Fibroblast of villous mesenchyme (primary cell): ENCODE measurements at regions not wholly inside any gene's neighbourhood (a gene's known extent, or its start where the extent isn't known, plus 50 kb on each side); places are given as distances from the start of the nearest gene placed in this dataset.

Source experiments
- DNase-seq: peaks from one replicate; pipeline ENCODE4 v3.0.0-alpha.2; 2010; ENCODE audit warnings: low read depth
- H3K4me3 ChIP-seq: 2 replicates; pipeline ENCODE4 v1.5.1; 2011; ENCODE audit warnings: low read depth, mild to moderate bottlenecking, low read length
- TF ChIP-seq, protein P1 (sequence below): IDR thresholded peaks from 2 replicates; pipeline ENCODE4 v1.5.1; 2012; ENCODE audit warnings: low read depth, mild to moderate bottlenecking, low read length; ENCODE audit not compliant: insufficient read depth

- no peak overlapping the region for H3K4me3 ChIP-seq
- DNase-seq: peak; percentile 31
- TF ChIP-seq, protein P1, sequence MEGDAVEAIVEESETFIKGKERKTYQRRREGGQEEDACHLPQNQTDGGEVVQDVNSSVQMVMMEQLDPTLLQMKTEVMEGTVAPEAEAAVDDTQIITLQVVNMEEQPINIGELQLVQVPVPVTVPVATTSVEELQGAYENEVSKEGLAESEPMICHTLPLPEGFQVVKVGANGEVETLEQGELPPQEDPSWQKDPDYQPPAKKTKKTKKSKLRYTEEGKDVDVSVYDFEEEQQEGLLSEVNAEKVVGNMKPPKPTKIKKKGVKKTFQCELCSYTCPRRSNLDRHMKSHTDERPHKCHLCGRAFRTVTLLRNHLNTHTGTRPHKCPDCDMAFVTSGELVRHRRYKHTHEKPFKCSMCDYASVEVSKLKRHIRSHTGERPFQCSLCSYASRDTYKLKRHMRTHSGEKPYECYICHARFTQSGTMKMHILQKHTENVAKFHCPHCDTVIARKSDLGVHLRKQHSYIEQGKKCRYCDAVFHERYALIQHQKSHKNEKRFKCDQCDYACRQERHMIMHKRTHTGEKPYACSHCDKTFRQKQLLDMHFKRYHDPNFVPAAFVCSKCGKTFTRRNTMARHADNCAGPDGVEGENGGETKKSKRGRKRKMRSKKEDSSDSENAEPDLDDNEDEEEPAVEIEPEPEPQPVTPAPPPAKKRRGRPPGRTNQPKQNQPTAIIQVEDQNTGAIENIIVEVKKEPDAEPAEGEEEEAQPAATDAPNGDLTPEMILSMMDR: no peak
Observed at GRCh38 chr1:78291418-78291817, 199.4 kb upstream of the PTGFR start.

DNA sequence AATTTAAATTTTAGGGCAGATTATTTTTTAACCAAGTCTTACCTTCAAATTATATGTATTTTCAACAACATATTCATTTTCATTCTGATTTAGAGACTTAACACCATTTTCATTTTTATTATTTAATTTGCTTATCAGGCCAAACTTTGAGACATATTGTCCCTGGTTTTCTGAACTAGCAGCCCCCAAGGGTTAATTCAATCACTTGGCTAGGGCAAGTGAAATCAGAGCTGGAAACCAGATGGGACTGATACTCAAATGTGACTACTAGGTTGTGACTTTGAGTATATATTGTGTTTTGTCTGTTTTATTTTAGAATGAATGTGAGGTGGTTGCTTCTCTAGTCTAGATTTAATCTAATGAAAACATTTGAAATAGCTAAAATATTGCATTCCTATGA is 198.9 kb upstream of the PTGFR start:
- no peak for DNase-seq
- no peak overlapping the region for H3K4me3 ChIP-seq
- TF ChIP-seq, protein P1: no peak

- DNase-seq: peak; percentile 86
- TF ChIP-seq, protein P1: no peak
- no peak overlapping the region for H3K4me3 ChIP-seq
Observed at GRCh38 chr1:78292361-78292760, 198.4 kb upstream of the PTGFR start.

GRCh38 chr1:78297836-78298235 is 192.9 kb upstream of the PTGFR start:
- no peak for DNase-seq
- TF ChIP-seq, protein P1: no peak
- no peak overlapping the region for H3K4me3 ChIP-seq

- H3K4me3 ChIP-seq: no peak overlapping the region
- TF ChIP-seq, protein P1: no peak
- no peak for DNase-seq
Observed at GRCh38 chr1:78298349-78298748, 192.4 kb upstream of the PTGFR start.

DNA sequence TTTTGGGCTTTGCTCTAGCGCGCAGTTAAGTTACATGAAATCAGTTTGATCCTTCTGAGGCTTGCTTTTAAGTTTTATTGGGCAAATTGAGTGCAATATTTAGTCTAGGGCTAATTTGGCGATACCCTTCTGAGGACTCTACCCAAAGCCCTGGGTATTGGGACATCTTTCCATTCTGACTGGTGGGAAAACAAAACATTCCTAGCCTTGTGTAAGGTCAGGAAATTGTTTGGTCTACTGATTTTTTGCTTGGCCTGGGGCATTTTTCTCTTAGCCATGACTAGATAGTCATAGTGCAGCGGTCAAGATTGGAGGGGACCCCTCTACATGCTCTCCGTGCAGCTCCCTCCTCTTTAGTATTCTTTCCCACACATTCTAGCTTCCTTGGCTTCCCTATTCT is 189.6 kb upstream of the PTGFR start:
- DNase-seq: peak; percentile 51
- H3K4me3 ChIP-seq: no peak overlapping the region

GRCh38 chr1:78303620-78304019 is 187.2 kb upstream of the PTGFR start:
- TF ChIP-seq, protein P1: no peak
- DNase-seq: peak; percentile 78

More for the DNA sequence above, 189.6 kb upstream of the PTGFR start:
- TF ChIP-seq, protein P1: no peak

More at GRCh38 chr1:78303620-78304019, 187.2 kb upstream of the PTGFR start:
- no peak overlapping the region for H3K4me3 ChIP-seq
